SK-N-SH treated with all-trans-retinoic acid at 6 μM for 48 hours (cell line): ENCODE measurements at regions not wholly inside any gene's neighbourhood (a gene's known extent, or its start where the extent isn't known, plus 50 kb on each side); places are given as distances from the start of the nearest gene placed in this dataset.

ENCODE experiments used
- ARNTL ChIP-seq: fragments of 450-650 bp; formaldehyde crosslinking; IDR thresholded peaks from 2 replicates; pipeline ENCODE4 v1.5.0; 2020; ENCODE audit warnings: low read depth, mild to moderate bottlenecking, moderate library complexity, borderline replicate concordance
- CREB5 ChIP-seq: fragments of 250-450 bp; sonication (Bioruptor Pico); IDR thresholded peaks from 2 replicates; pipeline ENCODE4 v1.5.1; 2020; ENCODE audit warnings: low read depth, mild to moderate bottlenecking, moderate library complexity
- CSDC2 ChIP-seq: fragments of 250-450 bp; sonication (Bioruptor Pico); IDR thresholded peaks from 2 replicates; pipeline ENCODE4 v1.5.0; 2020; ENCODE audit warnings: mild to moderate bottlenecking, moderate library complexity
- SNAI2 ChIP-seq: fragments of 250-450 bp; sonication (Bioruptor Pico); IDR thresholded peaks from 2 replicates; pipeline ENCODE4 v1.5.0; 2020; ENCODE audit warnings: mild to moderate bottlenecking, moderate library complexity
- ZFP3 ChIP-seq: fragments of 250-450 bp; sonication (Bioruptor Pico); IDR thresholded peaks from 2 replicates; pipeline ENCODE4 v1.5.0; 2020; ENCODE audit warnings: mild to moderate bottlenecking, moderate library complexity
- ZNF8 ChIP-seq: fragments of 450-650 bp; formaldehyde crosslinking; IDR thresholded peaks from 2 replicates; pipeline ENCODE4 v1.5.0; 2020; ENCODE audit warnings: mild to moderate bottlenecking, moderate library complexity
- TF ChIP-seq, protein P1 (sequence below): fragments of 250-450 bp; sonication (Bioruptor Pico); IDR thresholded peaks from 2 replicates; pipeline ENCODE4 v1.5.0; 2020; ENCODE audit warnings: mild to moderate bottlenecking, moderate library complexity

DNA sequence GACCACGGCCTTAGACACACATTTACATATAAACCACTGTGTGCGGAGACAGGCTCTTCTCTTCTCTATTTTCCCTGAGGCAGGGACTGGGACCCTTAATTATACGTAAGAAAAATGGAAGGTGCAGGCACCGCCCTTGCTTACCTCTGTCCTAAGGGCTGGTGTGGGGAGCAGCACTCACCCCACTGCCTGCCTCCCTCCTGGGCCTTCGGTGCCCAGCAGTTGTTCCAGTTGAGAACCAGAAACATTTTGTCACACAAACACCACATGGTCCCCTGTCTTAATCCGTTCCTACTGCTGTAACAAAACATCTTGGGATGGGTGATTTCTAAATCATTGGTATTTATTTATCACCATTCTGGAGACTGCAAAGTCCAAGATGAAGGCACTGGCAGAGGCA lies 192.7 kb upstream of the DIO3 start:
- no peak for TF ChIP-seq ZFP3 (CRISPR knock-in tag)
- TF ChIP-seq CREB5, result no peak
- TF ChIP-seq, protein P1, sequence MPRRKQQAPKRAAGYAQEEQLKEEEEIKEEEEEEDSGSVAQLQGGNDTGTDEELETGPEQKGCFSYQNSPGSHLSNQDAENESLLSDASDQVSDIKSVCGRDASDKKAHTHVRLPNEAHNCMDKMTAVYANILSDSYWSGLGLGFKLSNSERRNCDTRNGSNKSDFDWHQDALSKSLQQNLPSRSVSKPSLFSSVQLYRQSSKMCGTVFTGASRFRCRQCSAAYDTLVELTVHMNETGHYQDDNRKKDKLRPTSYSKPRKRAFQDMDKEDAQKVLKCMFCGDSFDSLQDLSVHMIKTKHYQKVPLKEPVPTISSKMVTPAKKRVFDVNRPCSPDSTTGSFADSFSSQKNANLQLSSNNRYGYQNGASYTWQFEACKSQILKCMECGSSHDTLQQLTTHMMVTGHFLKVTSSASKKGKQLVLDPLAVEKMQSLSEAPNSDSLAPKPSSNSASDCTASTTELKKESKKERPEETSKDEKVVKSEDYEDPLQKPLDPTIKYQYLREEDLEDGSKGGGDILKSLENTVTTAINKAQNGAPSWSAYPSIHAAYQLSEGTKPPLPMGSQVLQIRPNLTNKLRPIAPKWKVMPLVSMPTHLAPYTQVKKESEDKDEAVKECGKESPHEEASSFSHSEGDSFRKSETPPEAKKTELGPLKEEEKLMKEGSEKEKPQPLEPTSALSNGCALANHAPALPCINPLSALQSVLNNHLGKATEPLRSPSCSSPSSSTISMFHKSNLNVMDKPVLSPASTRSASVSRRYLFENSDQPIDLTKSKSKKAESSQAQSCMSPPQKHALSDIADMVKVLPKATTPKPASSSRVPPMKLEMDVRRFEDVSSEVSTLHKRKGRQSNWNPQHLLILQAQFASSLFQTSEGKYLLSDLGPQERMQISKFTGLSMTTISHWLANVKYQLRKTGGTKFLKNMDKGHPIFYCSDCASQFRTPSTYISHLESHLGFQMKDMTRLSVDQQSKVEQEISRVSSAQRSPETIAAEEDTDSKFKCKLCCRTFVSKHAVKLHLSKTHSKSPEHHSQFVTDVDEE (CRISPR knock-in tag), result no peak
- TF ChIP-seq ARNTL, result no peak
- no peak for TF ChIP-seq CSDC2 (CRISPR knock-in tag)
- TF ChIP-seq ZNF8 (CRISPR knock-in tag), result no peak
- no peak for TF ChIP-seq SNAI2 (CRISPR knock-in tag)
